Fibroblast of lung (primary cell): ENCODE measurements at regions not wholly inside any gene's neighbourhood (a gene's known extent, or its start where the extent isn't known, plus 50 kb on each side); places are given as distances from the start of the nearest gene placed in this dataset.

Experiments
- CTCF ChIP-seq, 2 donors: IDR thresholded peaks in 1 of 2; conservative IDR thresholded peaks in 1 of 2; 1 replicate in 1 of 2; 2 replicates in 1 of 2; pipeline ENCODE4 v1.5.1; 2011 to 2012; ENCODE audit warnings: low read length in 2 of 2, control low read depth in 1 of 2, inconsistent platforms in 1 of 2, low read depth in 1 of 2, mild to moderate bottlenecking in 1 of 2
- EZH2 ChIP-seq: IDR thresholded peaks from 2 replicates; pipeline ENCODE4 v1.5.1; 2012; ENCODE audit warnings: low read length, control low read depth, mild to moderate bottlenecking; ENCODE audit errors: missing control alignments

- TF ChIP-seq CTCF (conservative IDR thresholded peaks at IDR 0.05 in 1 of 2, IDR thresholded peaks at IDR 0.05 in 1 of 2; ENCODE audit: low read depth in 1 of 2, low read length in 2 of 2) (no peak), EZH2 (no peak)
Measured at GRCh38 chr10:64206409-64206808, 685.2 kb downstream of the REEP3 start.
